ENCODE measurements at regions not wholly inside any gene's neighbourhood (a gene's known extent, or its start where the extent isn't known, plus 50 kb on each side); places are given as distances from the start of the nearest gene placed in this dataset.

- no peak for TF ChIP-seq CTCF (IDR thresholded peaks at IDR 0.05; ENCODE audit: low read length)
- TF ChIP-seq EZH2phosphoT487 (IDR thresholded peaks at IDR 0.05; ENCODE audit: low read length), result no peak
Measured at GRCh38 chr3:73685061-73685460, 60.3 kb upstream of the PDZRN3 start.
